ENCODE measurements at regions not wholly inside any gene's neighbourhood (a gene's known extent, or its start where the extent isn't known, plus 50 kb on each side); places are given as distances from the start of the nearest gene placed in this dataset.
"Not testable (repeated sequence)": the region's sequence is repeated elsewhere in the genome, so short reads cannot be mapped to it uniquely, and the experiment has no call there.

- not testable (repeated sequence) for H3K27ac ChIP-seq (ENCODE audit: low read length); H3K4me1 ChIP-seq (ENCODE audit: insufficient read depth, low read length); H3K4me3 ChIP-seq (ENCODE audit: low read length); H3K9ac ChIP-seq (ENCODE audit: low read depth, low read length); H3K27me3 ChIP-seq (ENCODE audit: insufficient read depth, low read length); H3K36me3 ChIP-seq (ENCODE audit: insufficient read depth, low read depth, low read length)
- H3K9me3 ChIP-seq (ENCODE audit: insufficient read depth, low read depth, low read length) = peaks cover 25% of the 10 kb centered on the region
Observed at GRCh38 chr14:105636021-105636420, 109.6 kb downstream of the TMEM121 start.

GRCh38 chr14:105636935-105637334, 110.6 kb downstream of the TMEM121 start:
- Histone ChIP-seq H3K27me3 (ENCODE audit: insufficient read depth, low read length) (no peaks in the 10 kb centered on the region), H3K4me3 (ENCODE audit: low read length) (no peak overlapping the region), H3K27ac (ENCODE audit: low read length) (no peak overlapping the region), H3K4me1 (ENCODE audit: insufficient read depth, low read length) (no peaks in the 10 kb centered on the region), H3K36me3 (ENCODE audit: insufficient read depth, low read depth, low read length) (no peaks in the 10 kb centered on the region), H3K9ac (ENCODE audit: low read depth, low read length) (no peak overlapping the region), H3K9me3 (ENCODE audit: insufficient read depth, low read depth, low read length) (peaks cover 31% of the 10 kb centered on the region)

GRCh38 chr14:105637345-105637744, 111.0 kb downstream of the TMEM121 start:
- not testable (repeated sequence) for H3K9ac ChIP-seq (ENCODE audit: low read depth, low read length); H3K27me3 ChIP-seq (ENCODE audit: insufficient read depth, low read length); H3K4me3 ChIP-seq (ENCODE audit: low read length); H3K4me1 ChIP-seq (ENCODE audit: insufficient read depth, low read length); H3K27ac ChIP-seq (ENCODE audit: low read length); H3K36me3 ChIP-seq (ENCODE audit: insufficient read depth, low read depth, low read length)
- H3K9me3 ChIP-seq (ENCODE audit: insufficient read depth, low read depth, low read length) = peaks cover 31% of the 10 kb centered on the region

- H3K9ac ChIP-seq (ENCODE audit: low read depth, low read length); H3K27ac ChIP-seq (ENCODE audit: low read length); H3K27me3 ChIP-seq (ENCODE audit: insufficient read depth, low read length); H3K4me3 ChIP-seq (ENCODE audit: low read length); H3K4me1 ChIP-seq (ENCODE audit: insufficient read depth, low read length); H3K36me3 ChIP-seq (ENCODE audit: insufficient read depth, low read depth, low read length): not testable (repeated sequence)
- H3K9me3 ChIP-seq (ENCODE audit: insufficient read depth, low read depth, low read length) = peaks cover 30% of the 10 kb centered on the region
Observed at GRCh38 chr14:105639969-105640931, 113.9 kb downstream of the TMEM121 start.

- H3K4me3 ChIP-seq (ENCODE audit: low read length) = no peak overlapping the region
- no peak overlapping the region for H3K27ac ChIP-seq (ENCODE audit: low read length)
- no peaks in the 10 kb centered on the region for H3K4me1 ChIP-seq (ENCODE audit: insufficient read depth, low read length)
- no peaks in the 10 kb centered on the region for H3K27me3 ChIP-seq (ENCODE audit: insufficient read depth, low read length)
- H3K36me3 ChIP-seq (ENCODE audit: insufficient read depth, low read depth, low read length) = no peaks in the 10 kb centered on the region
- H3K9ac ChIP-seq (ENCODE audit: low read depth, low read length) = no peak overlapping the region
- H3K9me3 ChIP-seq (ENCODE audit: insufficient read depth, low read depth, low read length) = peaks cover 24% of the 10 kb centered on the region
Observed at GRCh38 chr14:105641075-105641937, 114.9 kb downstream of the TMEM121 start.

GRCh38 chr14:105641951-105642350, 115.6 kb downstream of the TMEM121 start:
- not testable (repeated sequence) for H3K4me3 ChIP-seq (ENCODE audit: low read length); H3K36me3 ChIP-seq (ENCODE audit: insufficient read depth, low read depth, low read length); H3K27me3 ChIP-seq (ENCODE audit: insufficient read depth, low read length); H3K9ac ChIP-seq (ENCODE audit: low read depth, low read length); H3K27ac ChIP-seq (ENCODE audit: low read length); H3K4me1 ChIP-seq (ENCODE audit: insufficient read depth, low read length)
- H3K9me3 ChIP-seq (ENCODE audit: insufficient read depth, low read depth, low read length) = peaks cover 24% of the 10 kb centered on the region

- not testable (repeated sequence) for H3K36me3 ChIP-seq (ENCODE audit: insufficient read depth, low read depth, low read length); H3K4me3 ChIP-seq (ENCODE audit: low read length); H3K27ac ChIP-seq (ENCODE audit: low read length); H3K27me3 ChIP-seq (ENCODE audit: insufficient read depth, low read length); H3K9ac ChIP-seq (ENCODE audit: low read depth, low read length); H3K4me1 ChIP-seq (ENCODE audit: insufficient read depth, low read length)
- peaks cover 22% of the 10 kb centered on the region for H3K9me3 ChIP-seq (ENCODE audit: insufficient read depth, low read depth, low read length)
Observed at GRCh38 chr14:105642486-105642885, 116.1 kb downstream of the TMEM121 start.

GRCh38 chr14:105643406-105644052, 117.1 kb downstream of the TMEM121 start:
- H3K36me3 ChIP-seq (ENCODE audit: insufficient read depth, low read depth, low read length); H3K9ac ChIP-seq (ENCODE audit: low read depth, low read length); H3K4me1 ChIP-seq (ENCODE audit: insufficient read depth, low read length); H3K4me3 ChIP-seq (ENCODE audit: low read length); H3K27me3 ChIP-seq (ENCODE audit: insufficient read depth, low read length); H3K27ac ChIP-seq (ENCODE audit: low read length): not testable (repeated sequence)
- peaks cover 32% of the 10 kb centered on the region for H3K9me3 ChIP-seq (ENCODE audit: insufficient read depth, low read depth, low read length)

GRCh38 chr14:105644053-105644435, 117.7 kb downstream of the TMEM121 start:
- not testable (repeated sequence) for H3K27ac ChIP-seq (ENCODE audit: low read length); H3K36me3 ChIP-seq (ENCODE audit: insufficient read depth, low read depth, low read length); H3K4me1 ChIP-seq (ENCODE audit: insufficient read depth, low read length); H3K9ac ChIP-seq (ENCODE audit: low read depth, low read length); H3K4me3 ChIP-seq (ENCODE audit: low read length); H3K27me3 ChIP-seq (ENCODE audit: insufficient read depth, low read length)
- peaks cover 37% of the 10 kb centered on the region for H3K9me3 ChIP-seq (ENCODE audit: insufficient read depth, low read depth, low read length)

- not testable (repeated sequence) for H3K27ac ChIP-seq (ENCODE audit: low read length); H3K9ac ChIP-seq (ENCODE audit: low read depth, low read length); H3K27me3 ChIP-seq (ENCODE audit: insufficient read depth, low read length); H3K36me3 ChIP-seq (ENCODE audit: insufficient read depth, low read depth, low read length); H3K4me1 ChIP-seq (ENCODE audit: insufficient read depth, low read length); H3K4me3 ChIP-seq (ENCODE audit: low read length)
- H3K9me3 ChIP-seq (ENCODE audit: insufficient read depth, low read depth, low read length) = peaks cover 41% of the 10 kb centered on the region
Observed at GRCh38 chr14:105644457-105644856, 118.1 kb downstream of the TMEM121 start.

- H3K27ac ChIP-seq (ENCODE audit: low read length); H3K4me1 ChIP-seq (ENCODE audit: insufficient read depth, low read length); H3K36me3 ChIP-seq (ENCODE audit: insufficient read depth, low read depth, low read length); H3K27me3 ChIP-seq (ENCODE audit: insufficient read depth, low read length); H3K9ac ChIP-seq (ENCODE audit: low read depth, low read length); H3K4me3 ChIP-seq (ENCODE audit: low read length): not testable (repeated sequence)
- H3K9me3 ChIP-seq (ENCODE audit: insufficient read depth, low read depth, low read length) = peaks cover 44% of the 10 kb centered on the region
Observed at GRCh38 chr14:105644891-105645290, 118.5 kb downstream of the TMEM121 start.
